ENCODE measurements at regions not wholly inside any gene's neighbourhood (a gene's known extent, or its start where the extent isn't known, plus 50 kb on each side); places are given as distances from the start of the nearest gene placed in this dataset.

DNA sequence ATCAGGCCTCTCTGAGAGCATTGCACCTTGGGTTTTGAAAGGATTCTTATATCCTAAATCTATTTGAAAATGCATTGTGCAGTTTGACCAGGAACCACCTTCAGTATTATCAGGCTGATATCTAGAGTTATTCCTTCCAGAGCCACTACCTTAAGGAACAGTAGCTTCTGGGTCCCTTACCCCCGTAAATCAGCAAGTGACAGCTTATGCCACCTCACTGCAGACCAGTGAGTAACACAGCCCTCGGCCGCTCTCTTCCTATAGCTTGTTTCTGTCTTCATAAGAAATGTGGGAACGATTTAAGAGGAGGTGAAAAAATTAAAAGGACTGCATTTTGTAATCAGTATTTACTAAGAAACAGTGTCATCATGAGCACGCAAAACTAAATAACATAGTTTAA is 584.2 kb downstream of the GALR1 start:
- H3K4me3 ChIP-seq: no peak overlapping the region
- no peaks in the 10 kb centered on the region for H3K36me3 ChIP-seq
- H3K27me3 ChIP-seq: peaks cover 0 to 3% of the 10 kb centered on the region in 2 donors
- intact Hi-C loops (cut with DNase I; ENCODE audit: low total_unique reads): no loop called here
- no peaks in the 10 kb centered on the region for H3K9me3 ChIP-seq
- no peak overlapping the region for H3K27ac ChIP-seq
- no peak for TF ChIP-seq POLR2AphosphoS5 (IDR thresholded peaks at IDR 0.05)
- no peak for TF ChIP-seq POLR2A (IDR thresholded peaks at IDR 0.05)
- TF ChIP-seq CTCF (IDR thresholded peaks at IDR 0.05): no peak
- DNase-seq (ENCODE audit: low spot score in 2 of 2): no peak
- no peaks in the 10 kb centered on the region for H3K4me1 ChIP-seq

DNA sequence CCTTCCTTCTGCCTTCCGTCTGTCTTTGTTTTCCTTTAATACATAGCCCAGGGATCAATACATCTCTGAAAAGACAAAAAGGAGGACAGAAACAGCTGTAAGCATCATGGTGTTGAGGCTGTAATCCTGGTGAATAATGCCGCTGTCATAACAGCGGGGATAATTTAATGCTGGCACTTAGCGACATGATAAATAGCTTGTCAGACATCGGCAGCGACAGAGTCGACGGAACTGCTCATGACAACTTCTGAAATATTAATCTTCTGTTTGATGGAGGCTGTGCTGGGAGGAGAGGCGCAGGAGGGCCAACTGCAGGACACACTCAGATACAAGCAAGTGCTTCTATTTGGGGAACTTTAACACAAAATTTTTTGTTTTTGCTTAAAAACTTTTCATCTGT is 602.2 kb downstream of the GALR1 start:
- Histone ChIP-seq H3K27ac (no peak overlapping the region), H3K4me1 (no peaks in the 10 kb centered on the region), H3K9me3 (no peaks in the 10 kb centered on the region), H3K4me3 (no peak overlapping the region), H3K27me3 (peaks cover 0 to 3% of the 10 kb centered on the region in 2 donors), H3K36me3 (no peaks in the 10 kb centered on the region)
- intact Hi-C loops (cut with DNase I; ENCODE audit: low total_unique reads): no loop called here
- no peak for DNase-seq (ENCODE audit: low spot score in 2 of 2)
- TF ChIP-seq CTCF (IDR thresholded peaks at IDR 0.05) (no peak), POLR2AphosphoS5 (IDR thresholded peaks at IDR 0.05) (no peak), POLR2A (IDR thresholded peaks at IDR 0.05) (no peak)

DNA sequence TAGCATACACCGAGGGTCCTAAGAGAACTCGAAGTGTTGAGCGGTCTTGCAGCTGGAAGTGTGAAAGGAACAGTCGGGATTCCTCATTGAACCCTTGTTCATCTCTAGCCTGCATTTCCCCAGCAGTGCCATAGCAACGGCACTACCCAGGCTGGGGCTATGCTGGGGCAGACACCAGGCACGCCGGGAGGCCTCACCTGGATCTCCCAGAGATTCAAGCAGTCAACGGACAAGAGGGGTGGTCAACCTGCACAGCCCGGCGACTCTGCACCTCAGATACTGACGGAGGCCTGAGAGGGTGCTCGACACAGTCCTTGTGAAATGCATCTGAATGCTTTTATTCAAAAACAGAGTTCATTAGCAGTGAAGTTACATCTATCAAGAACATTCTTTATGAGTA is 604.2 kb downstream of the GALR1 start:
- intact Hi-C loops (cut with DNase I; ENCODE audit: low total_unique reads): no loop called here

GRCh38 chr18:77857678-77858655 is 608.3 kb downstream of the GALR1 start:
- no peaks in the 10 kb centered on the region for H3K36me3 ChIP-seq
- H3K27ac ChIP-seq: no peak overlapping the region
- TF ChIP-seq POLR2AphosphoS5 (IDR thresholded peaks at IDR 0.05) (no peak), CTCF (IDR thresholded peaks at IDR 0.05) (no peak), POLR2A (IDR thresholded peaks at IDR 0.05) (no peak)
- intact Hi-C loops (cut with DNase I; ENCODE audit: low total_unique reads): no loop called here
- DNase-seq (ENCODE audit: low spot score in 2 of 2): no peak
- H3K4me3 ChIP-seq: no peak overlapping the region
- peaks cover 0 to 18% of the 10 kb centered on the region in 2 donors for H3K27me3 ChIP-seq
- H3K9me3 ChIP-seq: no peaks in the 10 kb centered on the region
- no peaks in the 10 kb centered on the region for H3K4me1 ChIP-seq

More for the DNA sequence above, 604.2 kb downstream of the GALR1 start:
- Histone ChIP-seq H3K36me3 (no peaks in the 10 kb centered on the region), H3K27me3 (peaks cover 0 to 18% of the 10 kb centered on the region in 2 donors), H3K4me1 (no peaks in the 10 kb centered on the region), H3K4me3 (no peak overlapping the region), H3K9me3 (no peaks in the 10 kb centered on the region), H3K27ac (no peak overlapping the region)
- no peak for DNase-seq (ENCODE audit: low spot score in 2 of 2)
- TF ChIP-seq CTCF (IDR thresholded peaks at IDR 0.05) (no peak), POLR2AphosphoS5 (IDR thresholded peaks at IDR 0.05) (no peak), POLR2A (IDR thresholded peaks at IDR 0.05) (no peak)

GRCh38 chr18:77859634-77860033 is 610.0 kb downstream of the GALR1 start:
- H3K27me3 ChIP-seq: peaks cover 0 to 18% of the 10 kb centered on the region in 2 donors
- intact Hi-C loops (cut with DNase I; ENCODE audit: low total_unique reads): no loop called here
- H3K36me3 ChIP-seq: no peaks in the 10 kb centered on the region
- no peaks in the 10 kb centered on the region for H3K9me3 ChIP-seq
- H3K4me1 ChIP-seq: no peaks in the 10 kb centered on the region
- no peak overlapping the region for H3K27ac ChIP-seq
- no peak for DNase-seq (ENCODE audit: low spot score in 2 of 2)
- TF ChIP-seq POLR2AphosphoS5 (IDR thresholded peaks at IDR 0.05) (no peak), POLR2A (IDR thresholded peaks at IDR 0.05) (no peak), CTCF (IDR thresholded peaks at IDR 0.05) (no peak)
- no peak overlapping the region for H3K4me3 ChIP-seq
